GM18519 (cell line): ENCODE measurements at regions not wholly inside any gene's neighbourhood (a gene's known extent, or its start where the extent isn't known, plus 50 kb on each side); places are given as distances from the start of the nearest gene placed in this dataset.
"Not testable (repeated sequence)": the region's sequence is repeated elsewhere in the genome, so short reads cannot be mapped to it uniquely, and the experiment has no call there.

Experiments used
- ATAC-seq: cut with Tn5 transposase; IDR thresholded peaks from one replicate; pipeline ENCODE4 v1.9.1; 2021; ENCODE audit warnings: mild to moderate bottlenecking, moderate library complexity; ENCODE audit not compliant: unreplicated experiment, low FRiP score

- no peak for ATAC-seq
These were observed 877.3 kb downstream of the MCTP2 start for GRCh38 chr15:95108673-95109072.

GRCh38 chr15:95111969-95112368 lies 880.6 kb downstream of the MCTP2 start:
- ATAC-seq: no peak

GRCh38 chr15:95113041-95113440 lies 881.7 kb downstream of the MCTP2 start:
- ATAC-seq: no peak

GRCh38 chr15:95119041-95119610 lies 887.8 kb downstream of the MCTP2 start:
- ATAC-seq: no peak

GRCh38 chr15:95120595-95120994 lies 889.2 kb downstream of the MCTP2 start:
- ATAC-seq: no peak

- ATAC-seq: no peak
These were observed 889.8 kb downstream of the MCTP2 start for GRCh38 chr15:95121191-95121590.

GRCh38 chr15:95125803-95126202 lies 894.4 kb downstream of the MCTP2 start:
- ATAC-seq: no peak

- ATAC-seq: no peak
These were observed 896.0 kb downstream of the MCTP2 start for GRCh38 chr15:95127356-95127755.

- no peak for ATAC-seq
These were observed 898.2 kb downstream of the MCTP2 start for GRCh38 chr15:95129574-95129973.

GRCh38 chr15:95131131-95131556 lies 899.8 kb downstream of the MCTP2 start:
- ATAC-seq: no peak

- ATAC-seq: no peak
These were observed 901.4 kb downstream of the MCTP2 start for GRCh38 chr15:95132774-95133173.

- no peak for ATAC-seq
These were observed 903.2 kb downstream of the MCTP2 start for GRCh38 chr15:95134431-95135110.

GRCh38 chr15:95138604-95139270 lies 907.4 kb downstream of the MCTP2 start:
- no peak for ATAC-seq

GRCh38 chr15:95141486-95141885 lies 910.1 kb downstream of the MCTP2 start:
- ATAC-seq: no peak

- ATAC-seq: no peak
These were observed 911.2 kb downstream of the MCTP2 start for GRCh38 chr15:95142531-95142930.

GRCh38 chr15:95146481-95146880 lies 915.1 kb downstream of the MCTP2 start:
- ATAC-seq: no peak

- ATAC-seq: no peak
These were observed 916.8 kb downstream of the MCTP2 start for GRCh38 chr15:95148183-95148582.

GRCh38 chr15:95149036-95149435 lies 917.7 kb downstream of the MCTP2 start:
- no peak for ATAC-seq

GRCh38 chr15:95149771-95150170 lies 918.4 kb downstream of the MCTP2 start:
- no peak for ATAC-seq

- ATAC-seq: no peak
These were observed 919.1 kb downstream of the MCTP2 start for GRCh38 chr15:95150466-95150865.

- ATAC-seq: no peak
These were observed 921.4 kb downstream of the MCTP2 start for GRCh38 chr15:95152741-95153140.

GRCh38 chr15:95153201-95153600 lies 921.8 kb downstream of the MCTP2 start:
- not testable (repeated sequence) for ATAC-seq
